HG02840 (cell line): ENCODE measurements at regions not wholly inside any gene's neighbourhood (a gene's known extent, or its start where the extent isn't known, plus 50 kb on each side); places are given as distances from the start of the nearest gene placed in this dataset.
"Not testable (repeated sequence)": the region's sequence is repeated elsewhere in the genome, so short reads cannot be mapped to it uniquely, and the experiment has no call there.

ENCODE experiments used
- ATAC-seq: cut with Tn5 transposase; IDR thresholded peaks from one replicate; pipeline ENCODE4 v1.9.1; 2021; ENCODE audit warnings: mild to moderate bottlenecking, moderate library complexity, moderate number of reproducible peaks; ENCODE audit not compliant: unreplicated experiment, low FRiP score

- no peak for ATAC-seq
Observed at GRCh38 chr17:70422862-70423261, 253.5 kb downstream of the KCNJ2 start.

- no peak for ATAC-seq
Observed at GRCh38 chr17:70423562-70423961, 254.2 kb downstream of the KCNJ2 start.

- ATAC-seq, result no peak
Observed at GRCh38 chr17:70426752-70427151, 257.4 kb downstream of the KCNJ2 start.

GRCh38 chr17:70434536-70435490 is 265.5 kb downstream of the KCNJ2 start:
- ATAC-seq, result no peak

- no peak for ATAC-seq
Observed at GRCh38 chr17:70437656-70438055, 268.3 kb downstream of the KCNJ2 start.

GRCh38 chr17:70446446-70446845 is 277.1 kb downstream of the KCNJ2 start:
- ATAC-seq, result no peak

GRCh38 chr17:70447588-70447987 is 278.3 kb downstream of the KCNJ2 start:
- no peak for ATAC-seq

GRCh38 chr17:70453075-70453474 is 283.7 kb downstream of the KCNJ2 start:
- not testable (repeated sequence) for ATAC-seq

- ATAC-seq, result no peak
Observed at GRCh38 chr17:70454377-70454776, 285.0 kb downstream of the KCNJ2 start.

- ATAC-seq, result no peak
Observed at GRCh38 chr17:70454908-70455307, 285.6 kb downstream of the KCNJ2 start.

GRCh38 chr17:70464995-70465394 is 295.7 kb downstream of the KCNJ2 start:
- no peak for ATAC-seq

- ATAC-seq, result no peak
Observed at GRCh38 chr17:70468661-70469060, 299.3 kb downstream of the KCNJ2 start.

- ATAC-seq, result no peak
Observed at GRCh38 chr17:70473049-70473448, 303.7 kb downstream of the KCNJ2 start.

- ATAC-seq, result no peak
Observed at GRCh38 chr17:70476368-70476767, 307.0 kb downstream of the KCNJ2 start.

GRCh38 chr17:70478902-70479301 is 309.6 kb downstream of the KCNJ2 start:
- ATAC-seq, result no peak

GRCh38 chr17:70479779-70480178 is 310.4 kb downstream of the KCNJ2 start:
- ATAC-seq, result no peak

- no peak for ATAC-seq
Observed at GRCh38 chr17:70483624-70484023, 314.3 kb downstream of the KCNJ2 start.

GRCh38 chr17:70484050-70484449 is 314.7 kb downstream of the KCNJ2 start:
- no peak for ATAC-seq

- no peak for ATAC-seq
Observed at GRCh38 chr17:70484496-70484895, 315.2 kb downstream of the KCNJ2 start.

GRCh38 chr17:70492368-70492767 is 323.0 kb downstream of the KCNJ2 start:
- ATAC-seq, result no peak

GRCh38 chr17:70493277-70493874 is 324.0 kb downstream of the KCNJ2 start:
- no peak for ATAC-seq

GRCh38 chr17:70498631-70499030 is 329.3 kb downstream of the KCNJ2 start:
- no peak for ATAC-seq
